Effector memory CD8-positive, alpha-beta T cell (primary cell): ENCODE measurements at regions not wholly inside any gene's neighbourhood (a gene's known extent, or its start where the extent isn't known, plus 50 kb on each side); places are given as distances from the start of the nearest gene placed in this dataset.

ENCODE experiments used
- ATAC-seq: fragments of 150-1000 bp; cut with Tn5 transposase; replicated peaks from 2 replicates; pipeline ENCODE4 v1.10.0; 2021; ENCODE audit warnings: mild to moderate bottlenecking, moderate library complexity
- DNase-seq, 3 experiments: peaks; one replicate each; pipeline ENCODE4 v3.0.0; 2021
- H3K27ac Mint-ChIP-seq, 2 donors: one replicate each; pipeline ENCODE4 v1.8.0; 2022; ENCODE audit warnings: mild to moderate bottlenecking in 2 of 2, mixed read lengths in 2 of 2, moderate library complexity in 2 of 2
- H3K27me3 Mint-ChIP-seq, 2 donors: one replicate each; pipeline ENCODE4 v1.8.0; 2022; ENCODE audit warnings: mixed read lengths in 2 of 2
- H3K36me3 Mint-ChIP-seq: one replicate; pipeline ENCODE4 v1.8.0; 2022; ENCODE audit warnings: mild to moderate bottlenecking, moderate library complexity, mixed read lengths; ENCODE audit not compliant: insufficient read depth
- H3K4me1 Mint-ChIP-seq, 2 donors: one replicate each; pipeline ENCODE4 v1.8.0; 2022; ENCODE audit warnings: low read depth in 2 of 2, mixed read lengths in 2 of 2
- H3K4me3 Mint-ChIP-seq, 2 donors: one replicate each; pipeline ENCODE4 v1.8.0; 2022; ENCODE audit warnings: mild to moderate bottlenecking in 2 of 2, mixed read lengths in 2 of 2, moderate library complexity in 2 of 2
- H3K9me3 Mint-ChIP-seq, 2 donors: one replicate each; pipeline ENCODE4 v1.8.0; 2022; ENCODE audit warnings: mixed read lengths in 2 of 2

- peak overlapping the region in 1 of 2 donors; percentile 23 for H3K27ac Mint-ChIP-seq
- DNase-seq (peak in 1 of 3 experiments; percentile 7), ATAC-seq (peak; percentile 88)
- no peak overlapping the region for H3K4me3 Mint-ChIP-seq
- peaks cover 5 to 10% of the 10 kb centered on the region in 2 donors for H3K4me1 Mint-ChIP-seq
- H3K36me3 Mint-ChIP-seq: no peaks in the 10 kb centered on the region
- H3K9me3 Mint-ChIP-seq: no peaks in the 10 kb centered on the region
- H3K27me3 Mint-ChIP-seq: peaks cover 0 to 13% of the 10 kb centered on the region in 2 donors
These were observed 90.9 kb upstream of the SMNDC1 start for GRCh38 chr10:110395350-110396283.

- no peak for DNase-seq
- Mint-ChIP-seq H3K9me3 (no peaks in the 10 kb centered on the region), H3K27ac (no peak overlapping the region), H3K36me3 (no peaks in the 10 kb centered on the region), H3K4me3 (no peak overlapping the region), H3K4me1 (peaks cover 5 to 14% of the 10 kb centered on the region in 2 donors), H3K27me3 (peaks cover 0 to 13% of the 10 kb centered on the region in 2 donors)
- ATAC-seq: no peak
These were observed 91.5 kb upstream of the SMNDC1 start for GRCh38 chr10:110396284-110396651.

- Mint-ChIP-seq H3K9me3 (no peaks in the 10 kb centered on the region), H3K27me3 (peaks cover 0 to 13% of the 10 kb centered on the region in 2 donors), H3K27ac (peak overlapping the region in 1 of 2 donors; percentile 35), H3K4me3 (no peak overlapping the region), H3K36me3 (no peaks in the 10 kb centered on the region), H3K4me1 (peaks cover 5 to 16% of the 10 kb centered on the region in 2 donors)
- DNase-seq (no peak), ATAC-seq (no peak)
These were observed 93.1 kb upstream of the SMNDC1 start for GRCh38 chr10:110397856-110398255.

- H3K4me1 Mint-ChIP-seq: peaks cover 5 to 15% of the 10 kb centered on the region in 2 donors
- H3K36me3 Mint-ChIP-seq: no peaks in the 10 kb centered on the region
- H3K27ac Mint-ChIP-seq: no peak overlapping the region
These were observed 93.8 kb upstream of the SMNDC1 start for GRCh38 chr10:110398419-110399105.

GRCh38 chr10:110399106-110399964 lies 94.6 kb upstream of the SMNDC1 start:
- Mint-ChIP-seq H3K36me3 (no peaks in the 10 kb centered on the region), H3K27me3 (no peaks in the 10 kb centered on the region), H3K4me3 (no peak overlapping the region), H3K4me1 (peaks cover 5 to 7% of the 10 kb centered on the region in 2 donors), H3K27ac (no peak overlapping the region), H3K9me3 (no peaks in the 10 kb centered on the region)
- ATAC-seq: no peak
- DNase-seq: no peak

More at GRCh38 chr10:110398419-110399105, 93.8 kb upstream of the SMNDC1 start:
- DNase-seq (no peak), ATAC-seq (no peak)
- Mint-ChIP-seq H3K27me3 (peaks cover 0 to 7% of the 10 kb centered on the region in 2 donors), H3K9me3 (no peaks in the 10 kb centered on the region), H3K4me3 (no peak overlapping the region)

- Mint-ChIP-seq H3K4me1 (peaks cover 5 to 10% of the 10 kb centered on the region in 2 donors), H3K27ac (peak overlapping the region in 1 of 2 donors; percentile 58), H3K27me3 (no peaks in the 10 kb centered on the region), H3K4me3 (no peak overlapping the region), H3K36me3 (no peaks in the 10 kb centered on the region), H3K9me3 (no peaks in the 10 kb centered on the region)
- ATAC-seq (no peak), DNase-seq (no peak)
These were observed 95.5 kb upstream of the SMNDC1 start for GRCh38 chr10:110399965-110400933.

- no peaks in the 10 kb centered on the region for H3K9me3 Mint-ChIP-seq
- DNase-seq (no peak), ATAC-seq (no peak)
- H3K27ac Mint-ChIP-seq: peak overlapping the region in 1 of 2 donors; percentile 38
- no peak overlapping the region for H3K4me3 Mint-ChIP-seq
- no peaks in the 10 kb centered on the region for H3K27me3 Mint-ChIP-seq
- H3K4me1 Mint-ChIP-seq: peaks cover 5 to 12% of the 10 kb centered on the region in 2 donors
- no peaks in the 10 kb centered on the region for H3K36me3 Mint-ChIP-seq
These were observed 96.2 kb upstream of the DUSP5 start for GRCh38 chr10:110401401-110402076.

GRCh38 chr10:110402077-110402416 lies 95.7 kb upstream of the DUSP5 start:
- Mint-ChIP-seq H3K27me3 (no peaks in the 10 kb centered on the region), H3K27ac (no peak overlapping the region), H3K9me3 (no peaks in the 10 kb centered on the region), H3K4me1 (peaks cover 5 to 12% of the 10 kb centered on the region in 2 donors), H3K4me3 (no peak overlapping the region), H3K36me3 (no peaks in the 10 kb centered on the region)
- ATAC-seq: no peak
- no peak for DNase-seq

GRCh38 chr10:110403593-110403992 lies 94.1 kb upstream of the DUSP5 start:
- Mint-ChIP-seq H3K36me3 (no peaks in the 10 kb centered on the region), H3K27ac (no peak overlapping the region), H3K4me3 (no peak overlapping the region), H3K9me3 (no peaks in the 10 kb centered on the region), H3K27me3 (peaks cover 0 to 7% of the 10 kb centered on the region in 2 donors), H3K4me1 (peaks cover 5 to 12% of the 10 kb centered on the region in 2 donors)
- ATAC-seq: no peak
- no peak for DNase-seq

GRCh38 chr10:110404413-110404812 lies 93.3 kb upstream of the DUSP5 start:
- H3K27me3 Mint-ChIP-seq: peaks cover 0 to 7% of the 10 kb centered on the region in 2 donors
- H3K9me3 Mint-ChIP-seq: no peaks in the 10 kb centered on the region
- H3K36me3 Mint-ChIP-seq: no peaks in the 10 kb centered on the region
- DNase-seq: no peak
- no peak for ATAC-seq
- no peak overlapping the region for H3K27ac Mint-ChIP-seq
- no peak overlapping the region for H3K4me3 Mint-ChIP-seq
- H3K4me1 Mint-ChIP-seq: peaks cover 5 to 12% of the 10 kb centered on the region in 2 donors

GRCh38 chr10:110404825-110405224 lies 92.9 kb upstream of the DUSP5 start:
- ATAC-seq (no peak), DNase-seq (no peak)
- H3K27ac Mint-ChIP-seq: no peak overlapping the region
- H3K36me3 Mint-ChIP-seq: no peaks in the 10 kb centered on the region
- no peak overlapping the region for H3K4me3 Mint-ChIP-seq
- H3K27me3 Mint-ChIP-seq: peaks cover 0 to 7% of the 10 kb centered on the region in 2 donors
- no peaks in the 10 kb centered on the region for H3K9me3 Mint-ChIP-seq
- H3K4me1 Mint-ChIP-seq: peaks cover 5 to 12% of the 10 kb centered on the region in 2 donors

GRCh38 chr10:110405380-110405779 lies 92.3 kb upstream of the DUSP5 start:
- Mint-ChIP-seq H3K4me3 (no peak overlapping the region), H3K36me3 (no peaks in the 10 kb centered on the region), H3K27me3 (peaks cover 0 to 7% of the 10 kb centered on the region in 2 donors), H3K9me3 (no peaks in the 10 kb centered on the region), H3K27ac (no peak overlapping the region), H3K4me1 (peaks cover 5 to 12% of the 10 kb centered on the region in 2 donors)
- ATAC-seq (no peak), DNase-seq (no peak)
